Stomach (tissue), 8 donors: ENCODE measurements at regions not wholly inside any gene's neighbourhood (a gene's known extent, or its start where the extent isn't known, plus 50 kb on each side); places are given as distances from the start of the nearest gene placed in this dataset.

Experiments
- DNase-seq, 2 donors: peaks; one replicate each; pipeline versions ENCODE4 v3.0.0 to v3.0.0-alpha.2; 2013 to 2019
- H3K27ac ChIP-seq, 5 donors: fragments of 200-600 bp in 4 of 5; sonication (generic) in 4 of 5; one replicate each; pipeline ENCODE4 v1.5.1; 2013 to 2019; ENCODE audit warnings: mild to moderate bottlenecking in 1 of 5, moderate library complexity in 1 of 5
- H3K27me3 ChIP-seq, 3 donors: fragments of 200-600 bp; sonication (generic); one replicate each; pipeline ENCODE4 v1.5.1; 2017 to 2019; ENCODE audit warnings: mixed run types in 1 of 3
- H3K36me3 ChIP-seq, 4 donors: fragments of 200-600 bp; sonication (generic); 1 replicate in 3 of 4; 2 replicates in 1 of 4; pipeline ENCODE4 v1.5.1; 2016 to 2019
- H3K4me1 ChIP-seq, 4 donors: fragments of 200-600 bp; sonication (generic); one replicate each; pipeline ENCODE4 v1.5.1; 2016 to 2019
- H3K4me3 ChIP-seq, 4 donors: fragments of 200-600 bp; sonication (generic) in 3 of 4; one replicate each; pipeline ENCODE4 v1.5.1; 2016 to 2019; ENCODE audit warnings: mild to moderate bottlenecking in 1 of 4
- H3K9me3 ChIP-seq, 4 donors: fragments of 200-600 bp; sonication (generic); one replicate each; pipeline ENCODE4 v1.5.1; 2016 to 2019
- EP300 ChIP-seq: sonication (generic); formaldehyde crosslinking; IDR thresholded peaks from one replicate; pipeline ENCODE4 v1.6.1; 2017; ENCODE audit warnings: antibody characterized with exemption
- POLR2A ChIP-seq, 4 donors: fragments of 450-650 bp; IDR thresholded peaks; one replicate each; pipeline ENCODE4 v1.6.1; 2016; ENCODE audit warnings: antibody characterized with exemption in 4 of 4, control low read depth in 2 of 4, mild to moderate bottlenecking in 1 of 4, moderate library complexity in 1 of 4
- POLR2AphosphoS5 ChIP-seq, 3 donors: sonication (generic); formaldehyde crosslinking; IDR thresholded peaks; one replicate each; pipeline ENCODE4 v1.6.1; 2016; ENCODE audit warnings: antibody characterized with exemption in 3 of 3
- WGBS, 5 donors: extraction: QIAGEN DNeasy Blood & Tissue Kit in 3 of 5; methylation state at CpG; one replicate each; pipeline versions ENCODE4 v1.1.5 to v1.1.7; 2013 to 2018; 5-methylcytosine and 5-hydroxymethylcytosine counted together
- intact Hi-C: fragments of 100-400 bp; cut with DNase I; formaldehyde crosslinking; loops from one replicate; pipeline ENCODE4 v1.15.1; 2023; ENCODE audit warnings: low total_unique reads
- TF ChIP-seq, protein P1 (sequence below), 7 experiments: fragments of 450-650 bp in 4 of 7; fragments of 200-600 bp in 3 of 7; sonication (generic) in 3 of 7; IDR thresholded peaks; one replicate each; pipeline ENCODE4 v1.5.1; 2016 to 2019; ENCODE audit warnings: antibody characterized with exemption in 7 of 7, control low read depth in 2 of 7, mild to moderate bottlenecking in 1 of 7
- donor health status: healthy with polysubstance abuse.
- donor health status: Bipolar disorder and iron deficiency.
- donor health status: healthy.

DNA sequence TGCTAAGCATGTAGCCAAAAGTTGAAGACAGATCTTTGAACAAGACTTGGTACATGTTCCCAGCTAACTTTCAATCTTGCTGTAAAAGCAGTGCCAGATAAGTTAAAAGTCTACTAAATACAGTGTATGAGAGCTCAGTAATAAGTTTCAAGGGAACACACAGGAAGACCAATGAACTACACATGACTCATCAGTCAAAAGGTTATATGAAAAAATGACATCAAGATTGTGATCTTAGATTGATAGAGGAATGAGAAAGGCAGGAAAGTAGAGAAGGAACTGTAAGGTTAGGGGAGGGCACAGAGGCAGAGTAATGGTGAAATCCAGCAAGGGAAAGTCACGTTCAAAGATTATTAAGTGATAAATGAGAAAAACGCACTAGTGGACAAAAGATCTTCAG lies 249.9 kb upstream of the FLRT2 start:
- intact Hi-C loops, result no loop called here
- Histone ChIP-seq H3K4me3 (no peak overlapping the region), H3K27me3 (no peaks in the 10 kb centered on the region), H3K36me3 (no peaks in the 10 kb centered on the region), H3K27ac (no peak overlapping the region), H3K4me1 (peaks cover 0 to 8% (median 0%) of the 10 kb centered on the region in 4 donors), H3K9me3 (no peaks in the 10 kb centered on the region)
- TF ChIP-seq POLR2A (IDR thresholded peaks at IDR 0.05), result no peak
- WGBS, 5 donors, result 89 to 94% (median 91%) methylated on average over 2 of the region's 2 CpGs
- no peak for DNase-seq

DNA sequence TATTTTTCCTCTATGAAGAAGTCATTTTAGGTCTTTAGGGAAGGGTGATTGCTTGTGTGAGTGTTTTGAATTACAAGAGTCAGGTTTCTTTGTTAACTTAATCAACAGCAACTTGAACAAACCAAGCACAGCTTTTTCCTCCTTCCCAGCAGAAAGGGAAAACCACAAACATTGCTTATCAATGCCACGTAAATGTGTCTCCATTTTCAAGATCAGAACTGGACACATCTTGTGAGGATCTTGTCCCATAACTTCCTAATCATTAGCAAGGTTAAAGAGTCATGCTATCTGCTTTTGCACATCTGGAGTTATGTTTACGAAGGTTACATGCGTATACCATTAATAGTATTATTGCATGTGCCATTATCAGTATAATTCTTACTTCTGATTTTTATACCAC lies 248.0 kb upstream of the FLRT2 start:
- intact Hi-C loops, result no loop called here
- no peak overlapping the region for H3K27ac ChIP-seq
- DNase-seq, result no peak
- H3K4me1 ChIP-seq, result no peaks in the 10 kb centered on the region
- no peak overlapping the region for H3K4me3 ChIP-seq
- H3K27me3 ChIP-seq, result no peaks in the 10 kb centered on the region
- WGBS, 5 donors, result 50 to 69% (median 67%) methylated on average over 3 of the region's 3 CpGs
- no peaks in the 10 kb centered on the region for H3K36me3 ChIP-seq
- TF ChIP-seq POLR2A (IDR thresholded peaks at IDR 0.05) (no peak), EP300 (no peak), POLR2AphosphoS5 (IDR thresholded peaks at IDR 0.05) (no peak)
- TF ChIP-seq, protein P1, sequence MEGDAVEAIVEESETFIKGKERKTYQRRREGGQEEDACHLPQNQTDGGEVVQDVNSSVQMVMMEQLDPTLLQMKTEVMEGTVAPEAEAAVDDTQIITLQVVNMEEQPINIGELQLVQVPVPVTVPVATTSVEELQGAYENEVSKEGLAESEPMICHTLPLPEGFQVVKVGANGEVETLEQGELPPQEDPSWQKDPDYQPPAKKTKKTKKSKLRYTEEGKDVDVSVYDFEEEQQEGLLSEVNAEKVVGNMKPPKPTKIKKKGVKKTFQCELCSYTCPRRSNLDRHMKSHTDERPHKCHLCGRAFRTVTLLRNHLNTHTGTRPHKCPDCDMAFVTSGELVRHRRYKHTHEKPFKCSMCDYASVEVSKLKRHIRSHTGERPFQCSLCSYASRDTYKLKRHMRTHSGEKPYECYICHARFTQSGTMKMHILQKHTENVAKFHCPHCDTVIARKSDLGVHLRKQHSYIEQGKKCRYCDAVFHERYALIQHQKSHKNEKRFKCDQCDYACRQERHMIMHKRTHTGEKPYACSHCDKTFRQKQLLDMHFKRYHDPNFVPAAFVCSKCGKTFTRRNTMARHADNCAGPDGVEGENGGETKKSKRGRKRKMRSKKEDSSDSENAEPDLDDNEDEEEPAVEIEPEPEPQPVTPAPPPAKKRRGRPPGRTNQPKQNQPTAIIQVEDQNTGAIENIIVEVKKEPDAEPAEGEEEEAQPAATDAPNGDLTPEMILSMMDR (IDR thresholded peaks at IDR 0.05), result no peak
- no peaks in the 10 kb centered on the region for H3K9me3 ChIP-seq

DNA sequence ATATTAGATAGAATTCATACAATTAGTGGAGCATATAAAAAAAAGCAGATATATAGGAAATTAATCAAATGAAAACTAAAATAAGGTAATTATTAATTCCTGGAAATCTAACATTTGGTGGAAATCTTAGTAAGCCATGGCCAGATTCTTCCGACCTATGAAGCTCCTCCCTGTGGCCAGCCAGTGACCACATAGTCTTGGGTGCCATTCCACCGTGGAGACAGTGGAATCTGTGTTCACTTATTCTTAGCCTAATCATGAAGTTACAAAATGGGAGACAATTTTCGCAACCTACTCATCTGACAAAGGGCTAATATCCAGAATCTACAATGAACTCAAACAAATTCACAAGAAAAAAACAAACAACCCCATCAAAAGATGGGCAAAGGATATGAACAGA lies 241.9 kb upstream of the FLRT2 start:
- WGBS, 5 donors, result 87 to 96% (median 93%) methylated on average over 3 of the region's 3 CpGs
- no peak overlapping the region for H3K4me3 ChIP-seq
- H3K9me3 ChIP-seq, result no peaks in the 10 kb centered on the region
- no peaks in the 10 kb centered on the region for H3K27me3 ChIP-seq
- no peak for DNase-seq
- no peaks in the 10 kb centered on the region for H3K36me3 ChIP-seq
- H3K27ac ChIP-seq, result no peak overlapping the region
- TF ChIP-seq, protein P1 (IDR thresholded peaks at IDR 0.05), result no peak
- TF ChIP-seq POLR2A (IDR thresholded peaks at IDR 0.05), result no peak
- no peak for TF ChIP-seq POLR2AphosphoS5 (IDR thresholded peaks at IDR 0.05)
- no peak for TF ChIP-seq EP300
- intact Hi-C loops, result no loop called here
- H3K4me1 ChIP-seq, result no peaks in the 10 kb centered on the region

DNA sequence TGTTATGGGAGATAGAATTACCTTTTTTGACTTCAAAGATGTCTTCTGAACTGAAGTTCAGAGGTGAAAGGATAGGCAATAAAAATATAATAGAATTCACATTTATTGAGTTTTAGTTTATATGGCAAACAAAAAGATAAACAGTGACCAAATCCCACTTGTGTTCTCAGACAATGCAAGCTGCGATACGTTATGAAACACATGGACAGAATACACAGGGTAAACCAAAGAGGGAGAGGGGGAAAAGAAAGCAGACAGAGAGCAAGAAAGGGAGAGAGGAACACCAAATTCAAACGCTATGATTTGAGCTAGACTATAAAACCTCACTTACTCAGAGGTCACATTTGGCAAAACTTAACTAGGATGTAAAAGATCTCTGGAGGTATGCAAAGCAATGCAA lies 238.2 kb upstream of the FLRT2 start:
- Histone ChIP-seq H3K36me3 (no peaks in the 10 kb centered on the region), H3K9me3 (no peaks in the 10 kb centered on the region), H3K27me3 (no peaks in the 10 kb centered on the region), H3K4me3 (no peak overlapping the region), H3K27ac (no peak overlapping the region), H3K4me1 (no peaks in the 10 kb centered on the region)
- no peak for DNase-seq
- intact Hi-C loops, result no loop called here
- 82 to 92% (median 86%) methylated on average over 3 of the region's 3 CpGs for WGBS, 5 donors
- TF ChIP-seq EP300, result no peak
- no peak for TF ChIP-seq POLR2A (IDR thresholded peaks at IDR 0.05)
- no peak for TF ChIP-seq POLR2AphosphoS5 (IDR thresholded peaks at IDR 0.05)
- TF ChIP-seq, protein P1 (IDR thresholded peaks at IDR 0.05), result no peak

DNA sequence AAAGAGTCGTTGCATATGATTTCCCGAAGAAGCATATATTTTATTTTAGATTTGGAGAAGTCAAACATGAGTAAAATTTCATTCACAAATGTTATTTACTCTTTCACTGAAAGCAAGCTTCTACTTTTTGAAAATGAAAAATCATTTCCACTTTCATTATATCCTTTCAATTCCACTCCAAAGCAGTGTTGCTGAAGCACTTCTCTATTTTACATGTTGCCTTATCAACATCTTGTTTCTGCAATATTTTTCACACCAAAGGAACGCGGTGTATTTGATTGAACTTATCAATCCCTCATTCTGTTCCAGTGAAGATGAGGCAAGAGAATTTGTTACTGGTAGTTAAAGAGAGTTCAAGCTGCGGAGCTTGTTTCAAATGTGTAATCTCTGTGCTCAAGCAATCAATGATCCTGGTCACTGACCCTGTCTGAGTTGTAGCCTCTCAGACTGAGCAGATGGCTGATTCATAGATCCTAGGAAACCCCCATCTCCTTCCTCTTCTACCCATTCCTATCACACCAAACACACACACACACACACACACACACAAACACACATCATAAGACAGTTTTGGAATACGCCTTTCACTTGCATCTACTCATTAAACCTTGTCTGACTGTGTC lies 236.2 kb upstream of the FLRT2 start:
- intact Hi-C loops, result no loop called here
- H3K9me3 ChIP-seq, result no peaks in the 10 kb centered on the region
- H3K36me3 ChIP-seq, result no peaks in the 10 kb centered on the region
- no peak for DNase-seq
- TF ChIP-seq EP300 (no peak), POLR2A (IDR thresholded peaks at IDR 0.05) (no peak), POLR2AphosphoS5 (IDR thresholded peaks at IDR 0.05) (no peak)
- TF ChIP-seq, protein P1 (IDR thresholded peaks at IDR 0.05), result no peak
- H3K4me3 ChIP-seq, result no peak overlapping the region
- 78 to 84% (median 82%) methylated on average over 6 of the region's 6 CpGs for WGBS, 5 donors
- H3K4me1 ChIP-seq, result no peaks in the 10 kb centered on the region
- no peaks in the 10 kb centered on the region for H3K27me3 ChIP-seq
- H3K27ac ChIP-seq, result no peak overlapping the region
